HEK293T (cell line): ENCODE measurements at regions not wholly inside any gene's neighbourhood (a gene's known extent, or its start where the extent isn't known, plus 50 kb on each side); places are given as distances from the start of the nearest gene placed in this dataset.

Experiments
- ELF4 ChIP-seq: fragments of 450-650 bp; IDR thresholded peaks from 2 replicates; pipeline ENCODE4 v1.6.1; 2017; ENCODE audit warnings: antibody characterized with exemption
- FOXK2 ChIP-seq: fragments of 450-650 bp; IDR thresholded peaks from 2 replicates; pipeline ENCODE4 v1.6.1; 2016; ENCODE audit warnings: mild to moderate bottlenecking

DNA sequence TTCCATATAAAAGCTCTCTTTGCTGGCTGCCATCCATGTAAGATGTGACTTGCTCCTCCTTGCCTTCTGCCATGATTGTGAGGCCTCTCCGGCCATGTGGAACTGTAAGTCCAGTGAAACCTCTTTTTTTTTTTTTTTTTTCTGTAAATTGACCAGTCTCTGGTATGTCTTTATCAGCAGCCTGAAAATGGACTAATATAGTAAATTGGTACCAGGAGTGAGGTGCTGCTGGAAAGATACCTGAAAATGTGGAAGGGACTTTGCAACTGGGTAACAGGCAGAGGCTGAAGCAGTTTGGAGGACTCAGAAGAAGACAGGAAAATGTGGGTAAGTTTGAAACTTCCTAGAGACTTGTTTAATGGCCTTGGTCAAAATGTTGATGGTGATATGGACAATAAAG lies 124.3 kb upstream of the AADAT start:
- TF ChIP-seq ELF4 (no peak), FOXK2 (no peak)
